Esophagus squamous epithelium (tissue), 5 donors: ENCODE measurements at regions not wholly inside any gene's neighbourhood (a gene's known extent, or its start where the extent isn't known, plus 50 kb on each side); places are given as distances from the start of the nearest gene placed in this dataset.

Experiments used
- DNase-seq: peaks from one replicate; lab custom pipeline; 2025; lab: John Stamatoyannopoulos, UW
- H3K27ac ChIP-seq, 4 donors: fragments of 200-600 bp; sonication (generic); one replicate each; pipeline ENCODE4 v1.5.1; 2016 to 2019; ENCODE audit warnings: mild to moderate bottlenecking in 1 of 4
- H3K27me3 ChIP-seq, 4 donors: fragments of 200-600 bp; sonication (generic); 1 replicate in 3 of 4; 2 replicates in 1 of 4; pipeline versions ENCODE4 v1.5.1 to v1.6.0; 2017 to 2021; ENCODE audit warnings: antibody characterized with exemption in 1 of 4
- H3K36me3 ChIP-seq, 3 donors: fragments of 200-600 bp; sonication (generic); one replicate each; pipeline ENCODE4 v1.5.1; 2016 to 2019
- H3K4me1 ChIP-seq, 3 donors: fragments of 200-600 bp; sonication (generic); one replicate each; pipeline ENCODE4 v1.5.1; 2017 to 2019
- H3K4me3 ChIP-seq, 4 donors: fragments of 200-600 bp; sonication (generic); 1 replicate in 3 of 4; 2 replicates in 1 of 4; pipeline ENCODE4 v1.5.1; 2016 to 2019; ENCODE audit warnings: mild to moderate bottlenecking in 2 of 4, moderate library complexity in 1 of 4
- H3K9me3 ChIP-seq, 3 donors: fragments of 200-600 bp; sonication (generic); one replicate each; pipeline ENCODE4 v1.5.1; 2016 to 2019
- POLR2A ChIP-seq, 4 donors: fragments of 450-650 bp; IDR thresholded peaks; one replicate each; pipeline ENCODE4 v1.6.1; 2017; ENCODE audit warnings: antibody characterized with exemption in 4 of 4, mild to moderate bottlenecking in 4 of 4, moderate library complexity in 3 of 4
- WGBS, 2 donors: methylation state at CpG; one replicate each; pipeline ENCODE4 v1.1.5; 2018; 5-methylcytosine and 5-hydroxymethylcytosine counted together
- intact Hi-C: fragments of 100-400 bp; cut with DNase I; formaldehyde crosslinking; loops from one replicate; pipeline ENCODE4 v1.15.0; 2022
- TF ChIP-seq, protein P1 (sequence below), 6 experiments: fragments of 450-650 bp in 4 of 6; fragments of 200-600 bp in 2 of 6; sonication (generic) in 2 of 6; IDR thresholded peaks; one replicate each; pipeline ENCODE4 v1.5.1; 2016 to 2019; ENCODE audit warnings: antibody characterized with exemption in 6 of 6, mild to moderate bottlenecking in 4 of 6, moderate library complexity in 4 of 6
- donor health status: DM: yes; HTN: yes; CAD: no.

DNA sequence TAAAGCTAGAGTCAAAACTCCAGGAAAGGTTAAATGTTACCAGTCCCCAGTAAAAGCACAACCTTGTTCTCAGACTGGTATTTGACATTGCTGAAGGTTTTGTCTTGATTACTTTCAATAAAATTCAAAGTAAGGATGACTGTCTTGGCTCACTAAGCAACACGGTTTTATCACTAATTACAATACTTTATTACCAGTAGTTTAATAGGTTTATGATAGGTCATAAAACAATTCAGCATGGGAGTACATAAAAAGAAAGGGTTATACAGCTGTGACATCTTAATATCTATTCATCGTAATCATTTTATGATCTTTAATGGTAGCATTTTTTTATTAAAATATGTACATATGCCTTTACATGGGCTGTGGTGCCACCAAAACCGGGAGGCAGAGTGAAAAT lies 370.7 kb upstream of the IRX2 start:
- no peak for DNase-seq
- Histone ChIP-seq H3K4me3 (no peak overlapping the region), H3K27me3 (peaks cover 0 to 43% (median 0%) of the 10 kb centered on the region in 4 donors), H3K4me1 (no peaks in the 10 kb centered on the region), H3K36me3 (no peaks in the 10 kb centered on the region), H3K27ac (no peak overlapping the region), H3K9me3 (no peaks in the 10 kb centered on the region)
- TF ChIP-seq, protein P1, sequence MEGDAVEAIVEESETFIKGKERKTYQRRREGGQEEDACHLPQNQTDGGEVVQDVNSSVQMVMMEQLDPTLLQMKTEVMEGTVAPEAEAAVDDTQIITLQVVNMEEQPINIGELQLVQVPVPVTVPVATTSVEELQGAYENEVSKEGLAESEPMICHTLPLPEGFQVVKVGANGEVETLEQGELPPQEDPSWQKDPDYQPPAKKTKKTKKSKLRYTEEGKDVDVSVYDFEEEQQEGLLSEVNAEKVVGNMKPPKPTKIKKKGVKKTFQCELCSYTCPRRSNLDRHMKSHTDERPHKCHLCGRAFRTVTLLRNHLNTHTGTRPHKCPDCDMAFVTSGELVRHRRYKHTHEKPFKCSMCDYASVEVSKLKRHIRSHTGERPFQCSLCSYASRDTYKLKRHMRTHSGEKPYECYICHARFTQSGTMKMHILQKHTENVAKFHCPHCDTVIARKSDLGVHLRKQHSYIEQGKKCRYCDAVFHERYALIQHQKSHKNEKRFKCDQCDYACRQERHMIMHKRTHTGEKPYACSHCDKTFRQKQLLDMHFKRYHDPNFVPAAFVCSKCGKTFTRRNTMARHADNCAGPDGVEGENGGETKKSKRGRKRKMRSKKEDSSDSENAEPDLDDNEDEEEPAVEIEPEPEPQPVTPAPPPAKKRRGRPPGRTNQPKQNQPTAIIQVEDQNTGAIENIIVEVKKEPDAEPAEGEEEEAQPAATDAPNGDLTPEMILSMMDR (IDR thresholded peaks at IDR 0.05), result no peak
- no peak for TF ChIP-seq POLR2A (IDR thresholded peaks at IDR 0.05)
- intact Hi-C loops, result no loop called here
- 49 to 56% methylated on average over 3 of the region's 3 CpGs for WGBS, 2 donors

DNA sequence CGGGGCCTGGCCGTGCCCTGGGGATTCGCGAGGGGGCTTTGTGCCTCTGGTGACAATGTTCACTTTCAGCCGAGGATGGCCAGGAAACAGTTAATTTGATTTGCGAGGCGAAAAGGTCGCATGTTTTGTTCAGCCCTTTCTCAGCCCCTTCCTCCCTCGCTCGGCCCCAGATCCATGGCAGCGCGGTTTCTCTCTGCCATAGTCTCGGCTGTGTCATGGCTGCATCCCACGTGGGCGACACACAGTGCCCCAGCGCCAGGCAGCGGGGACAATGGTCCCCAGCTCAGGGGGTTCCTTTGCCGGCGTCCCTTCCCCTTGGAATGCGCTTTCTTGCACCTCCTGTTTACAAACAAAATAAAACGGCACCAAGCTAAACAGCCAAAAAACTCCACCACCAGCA lies 370.3 kb upstream of the IRX2 start:
- H3K4me3 ChIP-seq, result no peak overlapping the region
- no peaks in the 10 kb centered on the region for H3K9me3 ChIP-seq
- no peak for TF ChIP-seq POLR2A (IDR thresholded peaks at IDR 0.05)
- TF ChIP-seq, protein P1 (IDR thresholded peaks at IDR 0.05), result no peak
- intact Hi-C loops, result no loop called here
- H3K36me3 ChIP-seq, result no peaks in the 10 kb centered on the region
- H3K4me1 ChIP-seq, result no peaks in the 10 kb centered on the region
- WGBS, 2 donors, result 48 to 49% methylated on average over 14 to 17 of the region's 21 CpGs
- no peak for DNase-seq
- H3K27ac ChIP-seq, result no peak overlapping the region
- peaks cover 0 to 47% (median 0%) of the 10 kb centered on the region in 4 donors for H3K27me3 ChIP-seq

DNA sequence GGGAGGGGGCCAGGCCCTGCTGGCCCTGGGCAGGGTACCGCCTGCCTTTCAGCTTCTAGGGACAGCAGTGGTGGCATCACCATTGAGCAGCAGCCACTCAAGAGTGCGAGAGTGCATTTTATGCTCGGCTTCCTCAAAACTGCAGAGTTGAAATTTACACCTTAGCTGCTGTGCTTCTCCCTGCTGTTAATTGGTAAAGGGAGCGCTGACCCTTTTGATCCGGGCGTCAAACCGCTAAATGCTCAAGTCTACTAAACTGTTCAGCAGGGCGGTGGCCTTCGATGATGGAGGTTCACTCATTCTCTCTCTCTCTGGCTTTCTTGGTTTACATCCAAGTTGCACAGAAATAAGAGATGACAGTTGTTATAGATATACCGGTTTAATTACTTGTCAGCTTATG lies 368.6 kb upstream of the IRX2 start:
- no peak overlapping the region for H3K27ac ChIP-seq
- peaks cover 0 to 63% (median 0%) of the 10 kb centered on the region in 4 donors for H3K27me3 ChIP-seq
- H3K4me3 ChIP-seq, result no peak overlapping the region
- no peaks in the 10 kb centered on the region for H3K9me3 ChIP-seq
- WGBS, 2 donors, result 60 to 74% methylated on average over 10 of the region's 10 CpGs
- intact Hi-C loops, result no loop called here
- no peaks in the 10 kb centered on the region for H3K4me1 ChIP-seq
- TF ChIP-seq, protein P1 (IDR thresholded peaks at IDR 0.05), result no peak
- no peak for TF ChIP-seq POLR2A (IDR thresholded peaks at IDR 0.05)
- no peak for DNase-seq
- H3K36me3 ChIP-seq, result no peaks in the 10 kb centered on the region

DNA sequence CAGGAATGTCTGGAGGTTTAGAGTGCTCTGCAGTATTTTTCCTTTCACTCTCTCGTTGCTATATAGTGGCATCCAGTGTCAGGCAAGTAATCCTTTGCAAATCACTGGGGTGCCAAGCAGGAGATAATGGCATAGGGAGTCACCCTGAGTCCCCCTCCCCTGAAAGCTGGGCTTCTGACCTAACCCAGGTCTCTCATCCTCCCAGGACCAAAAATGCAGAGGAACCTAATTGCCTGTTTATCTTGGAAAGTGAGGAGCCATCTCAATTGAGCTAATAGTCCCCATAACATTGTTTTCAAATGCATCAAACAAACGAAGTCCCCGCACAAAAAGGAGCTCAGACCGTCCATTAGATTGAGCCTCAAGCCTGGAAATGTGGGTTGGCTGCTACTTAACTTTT lies 368.0 kb upstream of the IRX2 start:
- Histone ChIP-seq H3K9me3 (no peaks in the 10 kb centered on the region), H3K27ac (no peak overlapping the region), H3K36me3 (no peaks in the 10 kb centered on the region), H3K4me3 (no peak overlapping the region), H3K4me1 (no peaks in the 10 kb centered on the region), H3K27me3 (peaks cover 0 to 69% (median 0%) of the 10 kb centered on the region in 4 donors)
- intact Hi-C loops, result no loop called here
- 44 to 48% methylated on average over 4 of the region's 4 CpGs for WGBS, 2 donors
- TF ChIP-seq POLR2A (IDR thresholded peaks at IDR 0.05), result no peak
- TF ChIP-seq, protein P1 (IDR thresholded peaks at IDR 0.05), result no peak
- no peak for DNase-seq

DNA sequence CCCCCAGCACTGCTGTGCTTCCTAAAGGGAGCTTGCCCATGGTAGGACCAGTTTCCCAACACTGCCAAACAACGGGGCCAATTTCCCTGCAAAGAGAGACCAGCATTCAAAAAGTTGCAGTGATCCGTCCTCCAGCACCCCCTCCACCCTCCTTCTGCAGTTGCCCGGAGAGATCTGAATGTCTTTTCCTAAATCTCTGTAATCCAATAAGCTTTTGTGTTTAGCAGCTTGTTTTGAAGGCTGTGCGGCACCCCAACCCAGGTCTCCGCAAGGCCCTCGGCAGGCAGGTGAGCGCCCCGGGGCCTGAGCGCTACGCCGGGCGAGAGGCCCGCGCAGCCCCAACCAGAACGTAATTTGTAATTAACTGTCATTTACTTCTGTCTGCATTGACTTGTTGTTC lies 366.9 kb upstream of the IRX2 start:
- Histone ChIP-seq H3K27ac (no peak overlapping the region), H3K27me3 (peaks cover 0 to 78% (median 0%) of the 10 kb centered on the region in 4 donors), H3K4me3 (no peak overlapping the region), H3K9me3 (no peaks in the 10 kb centered on the region), H3K36me3 (no peaks in the 10 kb centered on the region), H3K4me1 (no peaks in the 10 kb centered on the region)
- DNase-seq, result no peak
- intact Hi-C loops, result no loop called here
- 26 to 54% methylated on average over 12 to 13 of the region's 15 CpGs for WGBS, 2 donors
- TF ChIP-seq, protein P1 (IDR thresholded peaks at IDR 0.05), result no peak
- TF ChIP-seq POLR2A (IDR thresholded peaks at IDR 0.05), result no peak
